Loucy (cell line): ENCODE measurements at regions not wholly inside any gene's neighbourhood (a gene's known extent, or its start where the extent isn't known, plus 50 kb on each side); places are given as distances from the start of the nearest gene placed in this dataset.

Experiments used
- H2AFZ ChIP-seq: fragments of 200-600 bp; sonication (generic); 2 replicates; pipeline ENCODE4 v1.6.0; 2016; ENCODE audit warnings: antibody characterized with exemption, mild to moderate bottlenecking, low read length, moderate library complexity
- H3F3A ChIP-seq: fragments of 200-600 bp; 2 replicates; pipeline ENCODE4 v1.6.0; 2016; ENCODE audit warnings: antibody characterized with exemption, low read depth, mild to moderate bottlenecking
- H3K27me3 ChIP-seq: fragments of 200-600 bp; sonication (generic); 2 replicates; pipeline ENCODE4 v1.6.1; 2014; ENCODE audit warnings: low read length, mild to moderate bottlenecking; ENCODE audit not compliant: insufficient read depth, poor library complexity, severe bottlenecking
- H3K36me3 ChIP-seq: fragments of 200-600 bp; sonication (generic); 2 replicates; pipeline ENCODE4 v1.6.1; 2016; ENCODE audit warnings: low read length; ENCODE audit not compliant: insufficient read depth
- H3K4me1 ChIP-seq: fragments of 200-600 bp; sonication (generic); 2 replicates; pipeline ENCODE4 v1.5.1; 2014; ENCODE audit warnings: low read length, mild to moderate bottlenecking; ENCODE audit not compliant: insufficient read depth, poor library complexity, severe bottlenecking
- H3K4me2 ChIP-seq: fragments of 200-600 bp; sonication (generic); 2 replicates; pipeline ENCODE4 v1.6.0; 2014; ENCODE audit warnings: antibody characterized with exemption, low read length, low read depth, mild to moderate bottlenecking; ENCODE audit not compliant: poor library complexity, severe bottlenecking
- H3K4me3 ChIP-seq: fragments of 200-600 bp; sonication (generic); 2 replicates; pipeline ENCODE4 v1.5.1; 2014; ENCODE audit warnings: low read length, mild to moderate bottlenecking, mixed read lengths; ENCODE audit not compliant: poor library complexity, severe bottlenecking
- H3K79me2 ChIP-seq: fragments of 200-600 bp; sonication (generic); 2 replicates; pipeline ENCODE4 v1.6.1; 2014; ENCODE audit warnings: low read length; ENCODE audit not compliant: insufficient read depth
- H3K9ac ChIP-seq: fragments of 200-600 bp; sonication (generic); 2 replicates; pipeline ENCODE4 v1.6.0; 2014; ENCODE audit warnings: mild to moderate bottlenecking, low read depth, low read length, moderate library complexity; ENCODE audit not compliant: poor library complexity, severe bottlenecking
- H3K9me2 ChIP-seq: fragments of 200-600 bp; sonication (generic); replicated peaks from 2 replicates; pipeline ENCODE4 v1.6.1; 2016; ENCODE audit warnings: low read depth, low read length, mixed read lengths
- H3K9me3 ChIP-seq: fragments of 200-600 bp; sonication (generic); 2 replicates; pipeline ENCODE4 v1.6.1; 2014; ENCODE audit warnings: mild to moderate bottlenecking, antibody characterized with exemption, low read length, low read depth; ENCODE audit not compliant: insufficient read depth
- H4K20me1 ChIP-seq: fragments of 200-600 bp; sonication (generic); 2 replicates; pipeline ENCODE4 v1.6.0; 2014; ENCODE audit warnings: antibody characterized with exemption, low read length, mild to moderate bottlenecking; ENCODE audit not compliant: insufficient read depth, poor library complexity, severe bottlenecking
- CTCF ChIP-seq: fragments of 200-600 bp; sonication (generic); conservative IDR thresholded peaks from 2 replicates; pipeline ENCODE4 v1.5.1; 2014; ENCODE audit warnings: mild to moderate bottlenecking, antibody characterized with exemption, low read length
- EZH2phosphoT487 ChIP-seq: fragments of 200-600 bp; IDR thresholded peaks from 2 replicates; pipeline ENCODE4 v1.6.1; 2018; ENCODE audit warnings: antibody characterized with exemption, mild to moderate bottlenecking, moderate library complexity, borderline replicate concordance

DNA sequence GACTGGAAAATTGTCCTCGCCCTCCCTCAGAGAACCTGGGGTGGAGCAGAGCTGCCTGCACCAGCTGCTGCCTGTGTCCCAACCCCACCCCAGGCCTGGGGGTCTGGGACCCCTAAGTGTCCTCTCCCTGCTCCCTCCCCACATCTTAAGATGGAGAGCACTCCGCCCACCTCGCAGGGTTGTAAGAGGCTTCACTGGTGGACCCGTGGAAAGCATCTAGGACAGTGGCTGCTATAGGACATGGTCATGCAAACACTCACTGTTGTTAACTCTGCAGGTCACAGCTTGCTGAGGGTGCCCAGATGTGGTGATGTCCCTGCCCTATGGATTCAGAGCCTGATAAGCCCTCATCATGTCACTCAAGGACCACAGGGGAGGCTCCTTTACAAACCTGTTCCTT is 62.0 kb upstream of the ARNT2 start:
- Histone ChIP-seq H4K20me1 (no peaks in the 10 kb centered on the region), H3K4me3 (no peak overlapping the region), H3K9ac (no peak overlapping the region), H3K9me2 (no peaks in the 10 kb centered on the region), H2AFZ (no peak overlapping the region), H3F3A (no peaks in the 10 kb centered on the region), H3K79me2 (no peaks in the 10 kb centered on the region), H3K9me3 (no peaks in the 10 kb centered on the region; the same call in 1 of the 2 replicates), H3K4me2 (no peak overlapping the region), H3K4me1 (no peaks in the 10 kb centered on the region), H3K27me3 (no peaks in the 10 kb centered on the region), H3K36me3 (no peaks in the 10 kb centered on the region)
- TF ChIP-seq CTCF (no peak), EZH2phosphoT487 (no peak)

GRCh38 chr15:80343554-80343992 is 60.6 kb upstream of the ARNT2 start:
- H3K4me1 ChIP-seq = no peaks in the 10 kb centered on the region
- H3K9me2 ChIP-seq = no peaks in the 10 kb centered on the region
- no peak overlapping the region for H3K9ac ChIP-seq
- no peak for TF ChIP-seq CTCF
- TF ChIP-seq EZH2phosphoT487 = no peak
- H3K4me2 ChIP-seq = no peak overlapping the region
- H3K4me3 ChIP-seq = no peak overlapping the region
- H3F3A ChIP-seq = no peaks in the 10 kb centered on the region
- H4K20me1 ChIP-seq = no peaks in the 10 kb centered on the region
- no peaks in the 10 kb centered on the region for H3K36me3 ChIP-seq
- H3K79me2 ChIP-seq = no peaks in the 10 kb centered on the region
- no peaks in the 10 kb centered on the region for H3K27me3 ChIP-seq
- H3K9me3 ChIP-seq = no peaks in the 10 kb centered on the region; the same call in 1 of the 2 replicates
- no peak overlapping the region for H2AFZ ChIP-seq

GRCh38 chr15:80350941-80351610 is 53.1 kb upstream of the ARNT2 start:
- Histone ChIP-seq H3K9ac (no peak overlapping the region), H3K36me3 (no peaks in the 10 kb centered on the region), H3K9me2 (no peaks in the 10 kb centered on the region), H3K9me3 (no peaks in the 10 kb centered on the region; the same call in 1 of the 2 replicates), H4K20me1 (no peaks in the 10 kb centered on the region), H3F3A (no peaks in the 10 kb centered on the region), H2AFZ (no peak overlapping the region), H3K27me3 (no peaks in the 10 kb centered on the region), H3K4me2 (no peak overlapping the region), H3K4me1 (no peaks in the 10 kb centered on the region), H3K79me2 (no peaks in the 10 kb centered on the region), H3K4me3 (no peak overlapping the region)
- TF ChIP-seq CTCF (no peak), EZH2phosphoT487 (no peak)
